HL-60 (cell line): ENCODE measurements at regions not wholly inside any gene's neighbourhood (a gene's known extent, or its start where the extent isn't known, plus 50 kb on each side); places are given as distances from the start of the nearest gene placed in this dataset.

Experiments used
- DNase-seq, 2 experiments: peaks; one replicate each; pipeline ENCODE4 v3.0.0-alpha.2; 2010 to 2020; ENCODE audit warnings: low read depth in 1 of 2, low spot score in 1 of 2
- H3K27ac ChIP-seq: fragments of 250-450 bp; sonication (Bioruptor Pico); replicated peaks from 2 replicates; pipeline ENCODE4 v1.5.1; 2020; ENCODE audit warnings: mild to moderate bottlenecking, moderate library complexity
- H3K27me3 ChIP-seq: fragments of 250-450 bp; sonication (Bioruptor Pico); 2 replicates; pipeline ENCODE4 v1.5.1; 2021; ENCODE audit warnings: mild to moderate bottlenecking, moderate library complexity; ENCODE audit not compliant: insufficient read depth, poor library complexity, severe bottlenecking
- H3K4me3 ChIP-seq: replicated peaks from 2 replicates; pipeline ENCODE4 v1.5.1; 2011; ENCODE audit warnings: mild to moderate bottlenecking, control low read depth, low read length; ENCODE audit not compliant: insufficient read depth
- GABPA ChIP-seq: IDR thresholded peaks from 2 replicates; pipeline ENCODE4 v1.6.1; 2012; ENCODE audit warnings: low read depth
- POLR2AphosphoS5 ChIP-seq: IDR thresholded peaks from 2 replicates; pipeline ENCODE4 v1.6.1; 2012; ENCODE audit warnings: low read depth
- REST ChIP-seq: IDR thresholded peaks from 2 replicates; pipeline ENCODE4 v1.6.1; 2012; ENCODE audit warnings: low read depth; ENCODE audit not compliant: insufficient replicate concordance
- SPI1 ChIP-seq: IDR thresholded peaks from 2 replicates; pipeline ENCODE4 v1.6.1; 2012; ENCODE audit warnings: low read depth, mild to moderate bottlenecking, borderline replicate concordance
- TF ChIP-seq, protein P1 (sequence below): IDR thresholded peaks from one replicate; pipeline ENCODE4 v1.5.1; 2011; ENCODE audit warnings: low read length, control low read depth, inconsistent platforms; ENCODE audit not compliant: insufficient read depth

DNA sequence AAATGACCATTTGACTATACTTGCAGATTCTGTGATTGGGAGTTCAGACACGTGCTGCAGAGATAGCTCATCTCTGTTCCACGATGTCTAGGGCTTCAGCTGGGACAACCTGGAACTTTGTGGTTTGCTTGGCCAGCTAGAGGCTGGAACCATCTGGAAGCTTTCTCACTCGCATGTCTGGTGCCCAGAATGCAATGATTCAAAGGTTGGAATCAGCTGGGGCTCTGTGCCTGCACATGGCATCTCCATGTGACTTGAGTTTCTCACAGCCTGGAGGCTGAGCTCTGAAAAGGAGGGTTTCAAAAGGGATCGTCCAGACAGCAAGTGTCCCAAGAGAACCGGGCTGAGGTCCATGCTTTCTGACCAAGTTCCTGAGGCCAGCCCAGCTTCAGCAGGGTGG is 465.2 kb downstream of the GADD45G start:
- Histone ChIP-seq H3K4me3 (no peak overlapping the region), H3K27me3 (peaks cover 5% of the 10 kb centered on the region), H3K27ac (no peak overlapping the region)
- TF ChIP-seq, protein P1, sequence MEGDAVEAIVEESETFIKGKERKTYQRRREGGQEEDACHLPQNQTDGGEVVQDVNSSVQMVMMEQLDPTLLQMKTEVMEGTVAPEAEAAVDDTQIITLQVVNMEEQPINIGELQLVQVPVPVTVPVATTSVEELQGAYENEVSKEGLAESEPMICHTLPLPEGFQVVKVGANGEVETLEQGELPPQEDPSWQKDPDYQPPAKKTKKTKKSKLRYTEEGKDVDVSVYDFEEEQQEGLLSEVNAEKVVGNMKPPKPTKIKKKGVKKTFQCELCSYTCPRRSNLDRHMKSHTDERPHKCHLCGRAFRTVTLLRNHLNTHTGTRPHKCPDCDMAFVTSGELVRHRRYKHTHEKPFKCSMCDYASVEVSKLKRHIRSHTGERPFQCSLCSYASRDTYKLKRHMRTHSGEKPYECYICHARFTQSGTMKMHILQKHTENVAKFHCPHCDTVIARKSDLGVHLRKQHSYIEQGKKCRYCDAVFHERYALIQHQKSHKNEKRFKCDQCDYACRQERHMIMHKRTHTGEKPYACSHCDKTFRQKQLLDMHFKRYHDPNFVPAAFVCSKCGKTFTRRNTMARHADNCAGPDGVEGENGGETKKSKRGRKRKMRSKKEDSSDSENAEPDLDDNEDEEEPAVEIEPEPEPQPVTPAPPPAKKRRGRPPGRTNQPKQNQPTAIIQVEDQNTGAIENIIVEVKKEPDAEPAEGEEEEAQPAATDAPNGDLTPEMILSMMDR = no peak
- TF ChIP-seq SPI1 = no peak
- TF ChIP-seq REST = no peak
- TF ChIP-seq GABPA = no peak
- no peak for TF ChIP-seq POLR2AphosphoS5
- DNase-seq = no peak

- peaks cover 5% of the 10 kb centered on the region for H3K27me3 ChIP-seq
- TF ChIP-seq, protein P1 = no peak
- no peak for TF ChIP-seq SPI1
- no peak for TF ChIP-seq REST
- no peak for TF ChIP-seq POLR2AphosphoS5
- TF ChIP-seq GABPA = no peak
- H3K27ac ChIP-seq = no peak overlapping the region
- no peak for DNase-seq
- H3K4me3 ChIP-seq = no peak overlapping the region
Measured at GRCh38 chr9:90070469-90070868, 465.7 kb downstream of the GADD45G start.

- Histone ChIP-seq H3K27ac (no peak overlapping the region), H3K27me3 (peaks cover 5% of the 10 kb centered on the region), H3K4me3 (no peak overlapping the region)
- TF ChIP-seq REST (no peak), SPI1 (no peak), GABPA (no peak), POLR2AphosphoS5 (no peak)
- TF ChIP-seq, protein P1 = no peak
- no peak for DNase-seq
Measured at GRCh38 chr9:90070931-90071660, 466.3 kb downstream of the GADD45G start.
